PC-3 (cell line): ENCODE measurements at regions not wholly inside any gene's neighbourhood (a gene's known extent, or its start where the extent isn't known, plus 50 kb on each side); places are given as distances from the start of the nearest gene placed in this dataset.

Experiments
- EZH2 ChIP-seq: fragments of 300-600 bp; sonication (generic); IDR thresholded peaks from one replicate; pipeline ENCODE4 v1.6.1; 2017; ENCODE audit warnings: antibody characterized with exemption, mild to moderate bottlenecking, low read length; ENCODE audit not compliant: unreplicated experiment
- TF ChIP-seq, protein P1 (sequence below): fragments of 300-600 bp; sonication (generic); conservative IDR thresholded peaks from 2 replicates; pipeline ENCODE4 v1.5.1; 2017; ENCODE audit warnings: antibody characterized with exemption, low read depth, mild to moderate bottlenecking, low read length

DNA sequence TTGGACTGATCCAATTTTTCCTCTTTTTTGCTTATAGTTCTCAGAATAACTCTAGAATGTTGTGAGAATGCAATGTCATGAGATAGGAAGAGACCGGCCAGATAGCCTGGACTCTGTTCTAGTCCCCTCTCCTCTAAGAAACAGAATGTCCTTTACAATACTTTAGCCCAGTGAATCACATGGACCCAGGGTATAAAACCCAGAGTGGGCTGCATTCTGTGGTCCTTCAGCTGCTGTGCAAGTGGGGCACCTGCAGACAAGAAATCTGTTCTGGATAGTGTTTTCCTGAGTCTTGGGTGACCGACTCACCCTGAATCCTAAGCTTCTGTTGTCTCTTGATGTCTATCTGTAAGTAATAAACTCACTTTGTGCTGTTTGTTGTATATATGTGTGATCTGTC, 368.6 kb upstream of the DPH6 start:
- no peak for TF ChIP-seq EZH2
- TF ChIP-seq, protein P1, sequence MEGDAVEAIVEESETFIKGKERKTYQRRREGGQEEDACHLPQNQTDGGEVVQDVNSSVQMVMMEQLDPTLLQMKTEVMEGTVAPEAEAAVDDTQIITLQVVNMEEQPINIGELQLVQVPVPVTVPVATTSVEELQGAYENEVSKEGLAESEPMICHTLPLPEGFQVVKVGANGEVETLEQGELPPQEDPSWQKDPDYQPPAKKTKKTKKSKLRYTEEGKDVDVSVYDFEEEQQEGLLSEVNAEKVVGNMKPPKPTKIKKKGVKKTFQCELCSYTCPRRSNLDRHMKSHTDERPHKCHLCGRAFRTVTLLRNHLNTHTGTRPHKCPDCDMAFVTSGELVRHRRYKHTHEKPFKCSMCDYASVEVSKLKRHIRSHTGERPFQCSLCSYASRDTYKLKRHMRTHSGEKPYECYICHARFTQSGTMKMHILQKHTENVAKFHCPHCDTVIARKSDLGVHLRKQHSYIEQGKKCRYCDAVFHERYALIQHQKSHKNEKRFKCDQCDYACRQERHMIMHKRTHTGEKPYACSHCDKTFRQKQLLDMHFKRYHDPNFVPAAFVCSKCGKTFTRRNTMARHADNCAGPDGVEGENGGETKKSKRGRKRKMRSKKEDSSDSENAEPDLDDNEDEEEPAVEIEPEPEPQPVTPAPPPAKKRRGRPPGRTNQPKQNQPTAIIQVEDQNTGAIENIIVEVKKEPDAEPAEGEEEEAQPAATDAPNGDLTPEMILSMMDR: no peak
